GM12878 (cell line): ENCODE measurements at regions not wholly inside any gene's neighbourhood (a gene's known extent, or its start where the extent isn't known, plus 50 kb on each side); places are given as distances from the start of the nearest gene placed in this dataset.

Source experiments
- ATAC-seq: fragments of 200-7000 bp; cut with Tn5 transposase; 3 replicates; pipeline ENCODE4 v1.9.1; 2020; ENCODE audit warnings: mild to moderate bottlenecking, moderate library complexity
- BruUV-seq: library from RNA; stranded (reverse); fragments of 400-500 nt; replicated peaks from 2 replicates; lab custom pipeline; 2021; lab: Mats Ljungman, UMichigan
- CTCF ChIA-PET: fragments of 300-600 bp; sonication (Branson Sonifier 250); formaldehyde crosslinking; extraction: SDS; loops from one replicate; lab custom pipeline; 2021; ENCODE audit warnings: inconsistent platforms; lab: Yijun Ruan, JAX
- POLR2A ChIA-PET: fragments of 350-600 bp; formaldehyde crosslinking; extraction: SDS; loops from one replicate; lab custom pipeline; 2021; ENCODE audit warnings: inconsistent platforms; lab: Charles Lee
- RAD21 ChIA-PET: fragments of 300-600 bp; sonication (Branson Sonifier 250); formaldehyde crosslinking; loops from one replicate; lab custom pipeline; 2023; ENCODE audit warnings: antibody characterized with exemption; ENCODE audit not compliant: unreplicated experiment; lab: Charles Lee
- SMC1A ChIA-PET: fragments of 300-600 bp; sonication (Branson Sonifier 250); formaldehyde crosslinking; loops from one replicate; lab custom pipeline; 2023; ENCODE audit not compliant: unreplicated experiment, uncharacterized antibody; lab: Charles Lee
- DNase-seq: peaks from one replicate; pipeline ENCODE4 v3.0.0-alpha.2; 2011; ENCODE audit warnings: low read depth, low spot score
- FAIRE-seq: peaks from 3 replicates; lab custom pipeline; 2011; peaks lifted over from hg19 to GRCh38; lab: Jason Lieb, UNC
- H2AFZ ChIP-seq: 2 replicates; pipeline ENCODE4 v1.6.0; 2011; ENCODE audit warnings: low read depth, low read length, control low read depth; ENCODE audit not compliant: control insufficient read depth
- H3K27ac ChIP-seq: 2 replicates; pipeline ENCODE4 v1.5.1; 2011; ENCODE audit warnings: control low read depth; ENCODE audit not compliant: control insufficient read depth, insufficient read depth
- H3K27me3 ChIP-seq, 2 experiments: replicated peaks in 1 of 2; 2 replicates each; pipeline versions ENCODE4 v1.6.0 to v1.6.1; 2011; ENCODE audit warnings: low read length in 1 of 2; ENCODE audit not compliant: control insufficient read depth in 2 of 2, insufficient read depth in 2 of 2
- H3K36me3 ChIP-seq, 2 experiments: 2 replicates each; pipeline ENCODE4 v1.5.1; 2011; ENCODE audit warnings: low read length in 1 of 2; ENCODE audit not compliant: control insufficient read depth in 2 of 2, insufficient read depth in 2 of 2
- H3K4me1 ChIP-seq: 2 replicates; pipeline ENCODE4 v1.6.1; 2011; ENCODE audit warnings: mild to moderate bottlenecking, low read length, moderate library complexity, mixed read lengths; ENCODE audit not compliant: control insufficient read depth, insufficient read depth
- H3K4me2 ChIP-seq: 2 replicates; pipeline ENCODE4 v1.6.0; 2011; ENCODE audit warnings: control low read depth; ENCODE audit not compliant: control insufficient read depth, insufficient read depth
- H3K4me3 ChIP-seq: fragments of 200-600 bp; sonication (generic); 2 replicates; pipeline ENCODE4 v1.5.1; 2016
- H3K79me2 ChIP-seq: 2 replicates; pipeline ENCODE4 v1.6.0; 2011; ENCODE audit warnings: low read length; ENCODE audit not compliant: control insufficient read depth, insufficient read depth
- H3K9ac ChIP-seq: 2 replicates; pipeline ENCODE4 v1.8.0; 2011; ENCODE audit warnings: low read length, control low read depth, mixed read lengths; ENCODE audit not compliant: control insufficient read depth, insufficient read depth
- H3K9me3 ChIP-seq: replicated peaks from 3 replicates; pipeline ENCODE4 v1.5.1; 2011; ENCODE audit warnings: mild to moderate bottlenecking, low read length; ENCODE audit not compliant: control insufficient read depth, insufficient read depth
- H4K20me1 ChIP-seq: 2 replicates; pipeline ENCODE4 v1.6.0; 2011; ENCODE audit not compliant: control insufficient read depth, insufficient read depth
- ATF2 ChIP-seq: IDR thresholded peaks from 2 replicates; pipeline ENCODE4 v1.6.1; 2012; ENCODE audit warnings: low read length, inconsistent platforms
- CBX5 ChIP-seq: sonication (generic); IDR thresholded peaks from 2 replicates; pipeline ENCODE4 v1.6.1; 2016; ENCODE audit warnings: low read depth, moderate library complexity, mild to moderate bottlenecking, inconsistent platforms
- CHD4 ChIP-seq: fragments of 200-600 bp; sonication (generic); IDR thresholded peaks from 2 replicates; pipeline ENCODE4 v1.6.1; 2016; ENCODE audit warnings: mild to moderate bottlenecking
- MYC ChIP-seq: IDR thresholded peaks from 2 replicates; pipeline ENCODE4 v1.6.1; 2011; ENCODE audit warnings: mild to moderate bottlenecking, low read length, moderate library complexity, inconsistent platforms; ENCODE audit not compliant: insufficient read depth, insufficient replicate concordance, insufficient read length, severe bottlenecking
- NFYB ChIP-seq: IDR thresholded peaks from 2 replicates; pipeline ENCODE4 v1.6.1; 2011; ENCODE audit warnings: low read depth, mild to moderate bottlenecking, low read length, improper control_type of control experiment, moderate library complexity; ENCODE audit not compliant: insufficient read depth
- REST ChIP-seq: IDR thresholded peaks from 2 replicates; pipeline ENCODE4 v1.6.1; 2012; ENCODE audit warnings: mild to moderate bottlenecking, low read depth, low read length
- SKIL ChIP-seq: fragments of 450-650 bp; IDR thresholded peaks from 2 replicates; pipeline ENCODE4 v1.6.1; 2017; ENCODE audit warnings: mild to moderate bottlenecking, low read depth, inconsistent platforms; ENCODE audit not compliant: poor library complexity, severe bottlenecking
- SP1 ChIP-seq: IDR thresholded peaks from one replicate; pipeline ENCODE4 v1.6.1; 2011; ENCODE audit warnings: low read depth, low read length
- SPI1 ChIP-seq: IDR thresholded peaks from 2 replicates; pipeline ENCODE4 v1.6.1; 2011; ENCODE audit warnings: low read depth, mild to moderate bottlenecking, low read length, moderate library complexity, borderline replicate concordance; ENCODE audit not compliant: insufficient read depth
- SREBF2 ChIP-seq: IDR thresholded peaks from 2 replicates; pipeline ENCODE4 v1.6.1; 2012; ENCODE audit warnings: mild to moderate bottlenecking, low read length
- ZNF207 ChIP-seq: fragments of 450-650 bp; IDR thresholded peaks from 2 replicates; pipeline ENCODE4 v1.6.1; 2014; ENCODE audit warnings: antibody characterized with exemption, mild to moderate bottlenecking, borderline replicate concordance
- WGBS: methylation state at CpG from one replicate; pipeline ENCODE4 v1.1.6; 2016; ENCODE audit warnings: low lambda C conversion rate; ENCODE audit not compliant: insufficient replicate concordance, insufficient coverage; ENCODE audit errors: missing lambda C conversion rate; 5-methylcytosine and 5-hydroxymethylcytosine counted together
- in situ Hi-C: fragments of 300-500 bp; cut with MboI; formaldehyde crosslinking; loops from 9 replicates; pipeline ENCODE4 v1.14.3; 2018; ENCODE audit warnings: mixed read lengths
- intact Hi-C: fragments of 100-400 bp; cut with micrococcal nuclease; formaldehyde crosslinking; loops from one replicate; pipeline ENCODE4 v1.14.2; 2022; ENCODE audit not compliant: unreplicated experiment
- TF ChIP-seq, protein P1 (sequence below): IDR thresholded peaks from 2 replicates; pipeline ENCODE4 v1.6.1; 2011; ENCODE audit warnings: low read depth, mild to moderate bottlenecking, low read length, moderate library complexity, borderline replicate concordance; ENCODE audit errors: extremely low read depth

DNA sequence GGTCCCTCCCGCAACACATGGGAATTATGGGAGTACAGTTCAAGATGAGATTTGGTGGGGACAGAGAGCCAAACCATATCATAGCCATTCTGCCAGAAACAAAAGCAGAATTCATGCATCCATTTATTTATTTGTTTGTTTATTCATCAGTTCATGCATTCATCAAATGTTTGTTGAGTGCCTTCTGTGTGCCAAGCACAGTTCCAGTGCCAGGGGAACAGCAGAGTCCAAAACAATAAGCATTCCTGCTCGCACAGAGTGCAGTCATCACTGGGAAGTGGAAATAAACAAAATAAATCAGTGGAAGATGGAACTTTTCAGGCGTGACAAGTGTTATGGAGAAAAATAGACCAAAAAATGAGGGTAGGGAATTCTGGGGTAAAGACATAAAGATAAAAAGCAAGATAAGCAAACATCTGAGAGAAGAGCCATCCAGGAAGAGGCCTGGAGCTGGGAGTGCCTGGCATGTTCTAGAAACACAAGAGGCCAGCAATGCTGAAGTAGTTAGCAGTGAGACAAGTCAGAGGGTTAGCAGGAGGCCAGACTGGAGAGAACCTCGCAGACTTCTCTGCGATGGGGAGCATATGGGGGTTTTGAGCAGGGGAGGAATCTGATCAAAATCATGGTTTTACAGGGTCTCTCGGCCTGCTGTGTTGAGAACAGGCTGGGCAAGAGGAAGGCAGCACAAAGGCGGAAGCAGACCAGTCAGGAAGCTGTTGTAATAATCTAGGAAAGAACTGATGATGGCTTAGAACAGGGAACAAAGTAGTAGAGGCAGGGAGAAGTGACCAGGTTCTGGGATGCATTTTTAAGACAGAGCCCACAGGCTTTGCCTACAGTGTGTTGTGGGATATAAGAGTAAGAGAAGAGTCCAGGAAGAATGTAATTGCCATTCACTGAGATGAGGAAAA is 113.2 kb downstream of the GLUL start:
- Histone ChIP-seq H3K4me2 (no peak overlapping the region), H3K9ac (no peak overlapping the region), H2AFZ (no peak overlapping the region), H3K9me3 (no peaks in the 10 kb centered on the region), H3K36me3 (no peaks in the 10 kb centered on the region), H4K20me1 (no peaks in the 10 kb centered on the region), H3K27ac (no peak overlapping the region), H3K27me3 (0 out of 4 replicates have a peak, but pooled peaks cover 0 to 1% of the 10 kb centered on the region in 2 experiments), H3K4me1 (no peaks in the 10 kb centered on the region), H3K79me2 (no peaks in the 10 kb centered on the region), H3K4me3 (no peak overlapping the region)
- whole genome bisulfite sequencing = 29% methylated on average over 7 of the region's 7 CpGs
- RAD21 ChIA-PET = no interaction called here
- SMC1A ChIA-PET = interaction anchor here (1.1 kb wide), 1 partner anchor 16 kb away, joined by 3 read pairs; no protein-coding TSS in a partner anchor
- ATAC-seq (no peak), FAIRE-seq (no peak), DNase-seq (no peak)
- in situ Hi-C loops = no loop called here
- intact Hi-C loops = no loop called here
- no TSS peak for BruUV-seq
- CTCF ChIA-PET = interaction anchor here (1.4 kb wide), 1 partner anchor 118 kb away, joined by 3 read pairs; no protein-coding TSS in a partner anchor
- POLR2A ChIA-PET = interaction anchor here (0.7 kb wide), 1 partner anchor 44 kb away, joined by 4 read pairs; no protein-coding TSS in a partner anchor
- TF ChIP-seq, protein P1, sequence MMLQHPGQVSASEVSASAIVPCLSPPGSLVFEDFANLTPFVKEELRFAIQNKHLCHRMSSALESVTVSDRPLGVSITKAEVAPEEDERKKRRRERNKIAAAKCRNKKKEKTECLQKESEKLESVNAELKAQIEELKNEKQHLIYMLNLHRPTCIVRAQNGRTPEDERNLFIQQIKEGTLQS = no peak
- TF ChIP-seq SREBF2 (no peak), ATF2 (no peak), CBX5 (no peak), NFYB (no peak), SKIL (no peak), CHD4 (no peak), MYC (no peak), SP1 (no peak), SPI1 (no peak), ZNF207 (no peak), REST (no peak)
